Natural killer cell treated with Interleukin-12 subunit alpha and Interleukin-12 subunit beta and Interleukin-15 and Interleukin-18, amount 100 ng/mL, for 72 hours (primary cell): ENCODE measurements at regions not wholly inside any gene's neighbourhood (a gene's known extent, or its start where the extent isn't known, plus 50 kb on each side); places are given as distances from the start of the nearest gene placed in this dataset.

Source experiments
- ATAC-seq, 2 donors: fragments of 150-1000 bp; cut with Tn5 transposase in 1 of 2; sonication (Bioruptor Pico), chemical (Tn5 transposase) in 1 of 2; 2 replicates each; pipeline ENCODE4 v1.10.0; 2021
- DNase-seq: peaks from one replicate; pipeline ENCODE4 v3.0.0; 2022; ENCODE audit warnings: low spot score
- H3K27ac Mint-ChIP-seq, 2 donors: 1 replicate in 1 of 2; 2 replicates in 1 of 2; pipeline ENCODE4 v1.8.0; 2022; ENCODE audit warnings: mixed read lengths in 2 of 2, mild to moderate bottlenecking in 1 of 2, moderate library complexity in 1 of 2
- H3K27me3 Mint-ChIP-seq, 2 donors: 1 replicate in 1 of 2; 2 replicates in 1 of 2; pipeline ENCODE4 v1.8.0; 2022; ENCODE audit warnings: mixed read lengths in 2 of 2
- H3K36me3 Mint-ChIP-seq: one replicate; pipeline ENCODE4 v1.8.0; 2022; ENCODE audit warnings: mixed read lengths
- H3K4me1 Mint-ChIP-seq, 2 donors: 1 replicate in 1 of 2; 2 replicates in 1 of 2; pipeline ENCODE4 v1.8.0; 2022; ENCODE audit warnings: low read depth in 2 of 2, mixed read lengths in 2 of 2, mild to moderate bottlenecking in 1 of 2
- H3K4me3 Mint-ChIP-seq: one replicate; pipeline ENCODE4 v1.8.0; 2022; ENCODE audit warnings: mixed read lengths
- H3K9me3 Mint-ChIP-seq: 2 replicates; pipeline ENCODE4 v1.8.0; 2022; ENCODE audit warnings: mixed read lengths

DNA sequence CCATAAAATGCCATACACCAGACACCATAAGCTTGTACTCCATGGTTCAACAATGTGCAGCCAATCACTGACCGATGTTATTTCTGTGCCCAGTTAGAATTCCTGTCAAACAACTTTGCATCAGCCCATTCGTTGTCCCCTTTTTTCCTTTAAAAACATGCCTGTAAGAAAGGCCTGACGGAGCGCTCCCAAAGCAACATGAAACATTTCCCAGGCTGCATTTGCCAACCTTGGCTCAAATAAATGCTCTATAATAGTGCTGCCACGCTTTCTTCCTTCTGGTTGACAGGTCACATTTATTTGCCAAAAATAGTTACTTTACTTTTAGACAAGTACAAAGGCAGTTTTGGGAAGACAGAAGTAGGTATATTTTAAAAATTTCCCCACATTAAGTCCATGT is 735.6 kb upstream of the PTPRD start:
- H3K9me3 Mint-ChIP-seq, result peaks cover 19% of the 10 kb centered on the region
- no peaks in the 10 kb centered on the region for H3K36me3 Mint-ChIP-seq
- H3K4me1 Mint-ChIP-seq, result no peaks in the 10 kb centered on the region
- no peak overlapping the region for H3K4me3 Mint-ChIP-seq
- DNase-seq, result no peak
- ATAC-seq, result no peak
- H3K27me3 Mint-ChIP-seq, result no peaks in the 10 kb centered on the region
- H3K27ac Mint-ChIP-seq, result no peak overlapping the region

DNA sequence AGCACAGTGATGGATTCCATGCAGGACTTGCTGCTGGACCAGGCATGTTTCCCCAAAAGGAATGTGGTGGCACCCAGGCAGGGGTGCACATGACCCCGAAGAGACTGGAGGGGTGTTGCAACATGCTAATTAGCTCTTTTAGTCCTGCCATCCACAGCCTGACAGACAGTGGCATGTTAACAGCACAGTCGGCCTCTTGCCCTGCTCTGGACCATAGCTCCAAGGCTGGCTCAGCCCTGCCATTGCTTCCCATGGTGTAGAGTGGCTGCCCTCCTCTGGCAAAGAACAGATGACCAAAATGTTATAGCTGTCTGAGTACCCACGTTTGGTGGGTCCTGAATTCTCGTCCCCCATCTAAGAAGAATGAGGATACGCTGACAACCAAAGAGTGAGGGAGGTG is 736.4 kb upstream of the PTPRD start:
- DNase-seq (no peak), ATAC-seq (no peak)
- Mint-ChIP-seq H3K9me3 (peaks cover 19% of the 10 kb centered on the region), H3K27ac (no peak overlapping the region), H3K4me1 (no peaks in the 10 kb centered on the region), H3K27me3 (no peaks in the 10 kb centered on the region), H3K36me3 (no peaks in the 10 kb centered on the region), H3K4me3 (no peak overlapping the region)

DNA sequence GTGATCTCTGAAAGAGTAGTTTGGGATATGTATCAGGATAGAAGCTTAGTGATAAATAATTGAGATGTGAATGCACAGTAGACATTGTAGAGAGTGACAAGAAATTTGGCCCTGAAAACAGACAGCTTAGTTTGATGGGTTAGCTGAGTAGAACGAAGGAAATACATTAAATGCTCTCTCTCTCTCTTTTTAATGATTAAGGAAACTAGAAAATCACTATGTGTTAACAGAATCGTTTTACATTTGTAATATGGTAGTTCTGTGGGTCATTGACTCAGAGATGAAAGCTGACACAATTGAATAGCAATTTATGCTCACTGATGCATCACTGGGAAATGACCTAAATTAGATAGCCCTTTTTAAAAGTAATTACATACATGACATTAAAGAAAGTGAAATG is 739.8 kb upstream of the PTPRD start:
- Mint-ChIP-seq H3K4me3 (no peak overlapping the region), H3K9me3 (peaks cover 16% of the 10 kb centered on the region), H3K27me3 (no peaks in the 10 kb centered on the region), H3K27ac (no peak overlapping the region), H3K4me1 (no peaks in the 10 kb centered on the region), H3K36me3 (no peaks in the 10 kb centered on the region)
- DNase-seq, result no peak
- ATAC-seq, result no peak

DNA sequence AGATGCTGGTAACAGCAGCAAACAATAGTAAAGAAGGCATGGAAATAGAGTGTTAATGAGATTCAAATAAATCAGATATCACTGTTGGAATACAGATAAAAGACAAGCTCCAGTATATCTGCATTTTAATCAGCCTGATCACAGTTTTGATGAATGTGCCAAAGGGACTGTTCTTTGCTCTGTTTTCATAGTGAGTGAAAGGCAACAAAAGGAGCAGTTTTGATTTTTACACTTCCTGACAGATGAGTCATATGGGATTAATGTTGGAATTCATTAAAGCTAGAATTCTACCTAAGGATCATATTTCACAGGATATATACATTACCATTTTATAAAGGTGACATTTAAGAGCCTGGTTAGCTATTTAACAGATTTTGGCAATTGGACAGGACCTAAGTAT is 743.3 kb upstream of the PTPRD start:
- H3K4me1 Mint-ChIP-seq, result no peaks in the 10 kb centered on the region
- ATAC-seq (no peak), DNase-seq (no peak)
- no peak overlapping the region for H3K4me3 Mint-ChIP-seq
- no peaks in the 10 kb centered on the region for H3K27me3 Mint-ChIP-seq
- no peaks in the 10 kb centered on the region for H3K36me3 Mint-ChIP-seq
- H3K9me3 Mint-ChIP-seq, result peaks cover 11% of the 10 kb centered on the region
- no peak overlapping the region for H3K27ac Mint-ChIP-seq

DNA sequence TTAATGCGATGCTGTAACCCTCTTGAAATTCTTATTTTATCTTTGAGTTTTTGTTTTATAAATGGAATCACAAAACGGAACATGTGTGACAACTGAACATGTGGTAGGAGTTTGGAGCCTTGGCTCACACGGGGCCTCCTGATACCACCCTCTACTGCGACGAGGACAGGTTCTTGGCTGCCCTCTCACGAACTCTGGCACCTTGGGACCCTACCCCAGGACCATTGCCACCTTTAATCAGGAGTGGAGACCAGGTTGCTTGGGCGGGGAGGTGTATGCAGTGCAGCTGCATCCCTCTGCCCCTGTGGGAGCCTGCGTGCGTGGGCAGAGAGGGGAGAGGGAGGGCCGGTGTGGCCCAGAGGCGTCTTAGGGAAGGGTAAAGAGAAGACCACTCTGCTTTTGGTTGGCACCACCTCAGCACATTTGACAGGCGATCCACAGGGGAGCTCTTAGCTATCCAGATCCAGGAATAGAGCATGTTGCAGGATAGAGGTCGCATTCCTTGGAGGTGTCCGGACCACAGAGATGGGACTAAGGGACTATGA is 753.9 kb upstream of the PTPRD start:
- Mint-ChIP-seq H3K36me3 (no peaks in the 10 kb centered on the region), H3K4me1 (no peaks in the 10 kb centered on the region), H3K9me3 (peaks cover 5% of the 10 kb centered on the region), H3K4me3 (no peak overlapping the region), H3K27ac (no peak overlapping the region), H3K27me3 (no peaks in the 10 kb centered on the region)
- DNase-seq (no peak), ATAC-seq (no peak)

DNA sequence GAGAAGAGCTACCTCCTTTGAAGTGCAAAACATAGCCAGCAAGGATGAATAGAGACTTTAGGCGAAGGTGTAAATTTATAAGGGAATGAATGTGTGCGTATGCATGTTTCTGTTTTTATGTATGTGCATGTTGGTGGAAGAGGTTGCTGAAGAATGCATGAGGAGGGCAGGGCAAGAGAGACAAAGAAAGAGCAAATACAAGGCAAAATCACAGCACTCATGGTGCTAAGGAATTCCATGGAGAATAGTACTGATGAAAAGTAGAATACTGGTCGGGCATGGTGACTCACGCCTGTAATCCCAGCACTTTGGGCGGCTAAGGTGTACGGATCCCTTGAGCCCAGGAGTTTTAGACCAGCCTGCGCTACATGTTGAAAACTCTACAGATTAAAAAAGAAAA is 762.1 kb upstream of the PTPRD start:
- no peak overlapping the region for H3K4me3 Mint-ChIP-seq
- peaks cover 6% of the 10 kb centered on the region for H3K36me3 Mint-ChIP-seq
- H3K27ac Mint-ChIP-seq, result no peak overlapping the region
- ATAC-seq (no peak), DNase-seq (no peak)
- H3K9me3 Mint-ChIP-seq, result peaks cover 5% of the 10 kb centered on the region
- H3K4me1 Mint-ChIP-seq, result no peaks in the 10 kb centered on the region
- no peaks in the 10 kb centered on the region for H3K27me3 Mint-ChIP-seq

DNA sequence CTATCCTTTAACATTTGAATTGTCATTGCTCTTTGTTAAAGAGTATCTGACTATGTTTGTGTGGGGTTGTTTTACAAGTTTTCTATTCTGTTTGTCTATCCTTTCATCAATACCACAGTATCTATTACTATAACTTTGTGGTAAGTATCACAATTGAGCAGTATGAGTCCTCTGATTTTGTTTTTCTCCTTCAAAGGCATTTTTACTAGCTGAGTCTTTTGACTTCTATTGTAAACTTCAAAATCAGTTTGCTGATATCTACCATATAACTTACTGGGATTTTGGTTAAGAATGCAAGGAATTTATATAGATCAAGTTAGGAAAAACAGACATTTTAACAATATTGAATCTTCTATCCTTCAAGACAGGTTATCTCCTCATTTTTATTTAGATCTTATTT is 789.8 kb upstream of the PTPRD start:
- DNase-seq (no peak), ATAC-seq (no peak)
- no peaks in the 10 kb centered on the region for H3K27me3 Mint-ChIP-seq
- no peak overlapping the region for H3K27ac Mint-ChIP-seq
- no peak overlapping the region for H3K4me3 Mint-ChIP-seq
- H3K4me1 Mint-ChIP-seq, result no peaks in the 10 kb centered on the region
- H3K9me3 Mint-ChIP-seq, result peaks cover 11% of the 10 kb centered on the region
- peaks cover 10% of the 10 kb centered on the region for H3K36me3 Mint-ChIP-seq

DNA sequence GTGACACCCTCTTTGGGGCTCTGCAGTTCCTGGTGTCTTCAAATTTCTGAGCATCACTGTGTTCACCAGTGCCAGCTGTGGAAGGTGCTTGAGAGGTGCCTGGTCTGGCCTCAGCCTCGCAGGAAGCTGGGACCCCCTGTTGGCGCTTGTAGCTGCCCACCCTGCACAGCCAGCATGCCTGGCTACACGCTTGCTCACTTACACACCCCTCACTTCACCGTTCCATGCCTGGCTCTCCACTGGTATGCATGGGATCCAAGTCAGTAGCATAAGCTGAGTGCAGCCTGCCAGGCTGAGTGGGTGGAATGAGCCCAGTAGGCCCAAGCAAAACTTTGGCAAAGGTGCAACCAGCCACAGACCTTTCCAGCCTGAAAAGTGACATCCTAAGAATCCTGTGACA is 801.4 kb upstream of the PTPRD start:
- ATAC-seq (no peak), DNase-seq (no peak)
- H3K4me3 Mint-ChIP-seq, result no peak overlapping the region
- H3K9me3 Mint-ChIP-seq, result peaks cover 4% of the 10 kb centered on the region
- H3K27me3 Mint-ChIP-seq, result no peaks in the 10 kb centered on the region
- no peaks in the 10 kb centered on the region for H3K4me1 Mint-ChIP-seq
- H3K27ac Mint-ChIP-seq, result no peak overlapping the region
- H3K36me3 Mint-ChIP-seq, result no peaks in the 10 kb centered on the region

DNA sequence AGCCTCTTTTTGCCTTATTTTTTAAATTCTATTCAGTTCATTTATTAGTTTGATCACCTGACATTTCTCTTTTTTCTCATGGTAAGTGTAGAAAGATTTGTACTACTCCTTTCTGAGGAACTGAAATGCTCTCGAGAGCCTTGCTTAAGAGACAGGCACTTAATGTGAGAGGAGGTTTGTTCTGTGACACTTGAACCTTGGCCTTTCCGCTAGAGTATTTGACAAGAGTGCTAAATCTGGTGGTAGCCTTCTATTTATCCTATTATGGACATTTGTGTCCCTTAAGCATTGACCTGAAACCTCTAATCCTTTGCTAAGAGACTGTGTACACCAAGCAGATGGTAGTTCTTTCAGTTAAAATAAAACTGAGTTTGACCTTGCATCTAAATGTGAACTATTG is 805.0 kb upstream of the PTPRD start:
- H3K27me3 Mint-ChIP-seq, result no peaks in the 10 kb centered on the region
- H3K4me3 Mint-ChIP-seq, result no peak overlapping the region
- peaks cover 11% of the 10 kb centered on the region for H3K9me3 Mint-ChIP-seq
- ATAC-seq (no peak), DNase-seq (no peak)
- no peaks in the 10 kb centered on the region for H3K36me3 Mint-ChIP-seq
- no peaks in the 10 kb centered on the region for H3K4me1 Mint-ChIP-seq
- no peak overlapping the region for H3K27ac Mint-ChIP-seq

DNA sequence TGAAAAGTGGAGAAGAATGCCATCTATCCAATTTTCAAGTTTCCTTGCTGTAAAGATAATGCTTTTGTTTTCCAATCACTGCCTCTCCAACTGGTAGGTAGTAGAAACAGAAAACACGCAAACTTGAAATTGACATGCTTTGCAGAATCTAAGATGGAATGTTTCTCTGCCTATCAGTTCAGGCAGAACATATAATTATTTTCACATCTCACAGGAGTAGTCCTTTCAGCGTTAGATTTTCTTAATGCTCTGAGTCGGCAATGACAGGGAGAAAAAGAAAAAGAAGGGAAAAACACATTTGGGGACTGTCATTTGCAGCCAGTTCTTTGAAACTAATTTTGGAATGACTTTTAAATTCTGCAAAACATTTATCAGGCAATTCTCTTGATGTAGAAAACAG is 818.7 kb upstream of the PTPRD start:
- Mint-ChIP-seq H3K4me3 (no peak overlapping the region), H3K36me3 (no peaks in the 10 kb centered on the region), H3K4me1 (no peaks in the 10 kb centered on the region), H3K9me3 (peaks cover 21% of the 10 kb centered on the region), H3K27ac (no peak overlapping the region), H3K27me3 (no peaks in the 10 kb centered on the region)
- DNase-seq (no peak), ATAC-seq (no peak)

DNA sequence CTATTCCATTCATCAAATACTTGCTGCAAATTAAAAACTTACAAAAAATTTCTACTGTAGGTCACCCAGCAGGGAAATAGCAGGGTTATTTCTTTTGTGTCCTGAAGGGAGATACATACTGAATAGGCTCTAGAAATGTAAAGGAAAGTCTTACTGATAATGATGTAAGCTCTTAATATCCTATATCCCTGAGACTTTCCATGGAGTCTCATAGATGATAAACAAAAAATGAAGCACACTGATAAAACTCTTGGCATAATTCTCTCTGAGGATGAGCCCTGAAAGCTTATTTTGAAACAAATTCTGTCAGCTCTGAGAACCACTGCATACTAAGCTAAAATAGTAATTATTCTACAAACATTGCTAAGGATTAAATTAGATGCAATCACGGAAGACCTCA is 819.6 kb upstream of the PTPRD start:
- ATAC-seq (no peak), DNase-seq (no peak)
- peaks cover 19% of the 10 kb centered on the region for H3K9me3 Mint-ChIP-seq
- H3K27ac Mint-ChIP-seq, result no peak overlapping the region
- H3K4me3 Mint-ChIP-seq, result no peak overlapping the region
- no peaks in the 10 kb centered on the region for H3K27me3 Mint-ChIP-seq
- H3K36me3 Mint-ChIP-seq, result no peaks in the 10 kb centered on the region
- H3K4me1 Mint-ChIP-seq, result no peaks in the 10 kb centered on the region

DNA sequence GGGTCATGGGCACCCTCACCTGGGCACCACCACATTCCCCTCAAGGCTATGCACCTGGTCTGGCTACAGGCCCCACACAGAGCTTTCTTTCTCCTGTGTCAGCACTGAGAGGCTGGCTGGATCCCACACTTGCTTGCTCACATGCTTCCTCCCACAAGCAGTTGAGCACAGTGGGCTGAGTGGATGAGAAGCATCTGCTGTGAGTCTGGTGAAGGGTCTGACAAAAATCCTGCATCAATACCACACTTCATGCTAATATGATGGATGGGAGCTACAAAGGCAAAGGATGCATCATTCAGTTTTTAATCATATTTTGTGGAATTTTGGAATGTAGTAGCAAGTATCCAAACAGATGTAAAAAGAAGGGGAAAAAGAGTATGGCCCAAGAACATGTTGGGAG is 830.8 kb upstream of the PTPRD start:
- H3K27ac Mint-ChIP-seq, result no peak overlapping the region
- H3K27me3 Mint-ChIP-seq, result no peaks in the 10 kb centered on the region
- no peak overlapping the region for H3K4me3 Mint-ChIP-seq
- ATAC-seq, result no peak
- H3K4me1 Mint-ChIP-seq, result no peaks in the 10 kb centered on the region
- peaks cover 24% of the 10 kb centered on the region for H3K9me3 Mint-ChIP-seq
- no peak for DNase-seq
- peaks cover 20% of the 10 kb centered on the region for H3K36me3 Mint-ChIP-seq

DNA sequence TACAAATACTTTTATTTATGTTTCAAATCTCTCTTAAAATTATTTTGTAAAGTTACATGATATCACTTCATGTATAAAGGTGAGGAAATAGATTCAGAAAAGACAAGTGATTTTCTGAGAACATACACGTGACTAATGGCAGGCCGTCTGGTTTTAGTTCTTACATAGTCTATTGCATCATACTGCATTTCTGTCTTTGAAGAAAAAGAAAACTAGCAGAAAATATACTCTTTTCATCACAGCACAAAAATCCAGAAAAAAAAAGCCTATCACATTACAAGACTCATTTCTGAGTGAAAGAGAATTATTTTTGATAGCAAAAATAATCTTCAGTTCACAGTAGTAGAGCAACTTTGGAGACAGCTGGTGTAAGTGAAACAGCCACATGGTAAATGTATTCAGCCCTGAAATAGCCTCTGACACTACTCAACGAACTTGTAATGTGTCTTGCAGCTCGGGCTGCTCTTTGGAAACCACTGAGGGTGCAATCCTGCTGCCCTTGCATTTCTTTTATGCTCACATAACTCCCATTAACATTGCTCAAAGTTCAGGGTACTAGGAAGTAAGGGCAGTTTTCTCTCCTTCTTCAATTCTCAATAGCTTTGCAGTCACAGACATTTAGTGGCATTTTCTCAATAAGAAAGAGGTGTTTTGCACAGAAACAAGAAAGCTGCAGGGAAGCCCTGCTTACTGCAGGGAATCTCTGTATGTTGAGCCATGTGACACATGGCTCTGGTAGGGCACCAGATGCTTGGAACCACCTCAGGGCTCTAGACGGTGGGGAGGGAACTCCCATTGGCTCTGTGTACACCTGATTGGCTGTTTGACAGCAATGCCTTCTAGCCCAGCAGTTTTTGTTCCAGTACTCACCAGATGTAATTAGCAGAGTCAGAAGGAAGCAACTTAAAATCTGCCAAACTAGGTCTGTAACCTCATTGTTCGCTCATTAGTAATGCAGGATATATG is 845.3 kb upstream of the PTPRD start:
- ATAC-seq (no peak), DNase-seq (no peak)
- Mint-ChIP-seq H3K27me3 (no peaks in the 10 kb centered on the region), H3K9me3 (peaks cover 10% of the 10 kb centered on the region), H3K4me3 (no peak overlapping the region), H3K4me1 (no peaks in the 10 kb centered on the region), H3K36me3 (no peaks in the 10 kb centered on the region), H3K27ac (no peak overlapping the region)

DNA sequence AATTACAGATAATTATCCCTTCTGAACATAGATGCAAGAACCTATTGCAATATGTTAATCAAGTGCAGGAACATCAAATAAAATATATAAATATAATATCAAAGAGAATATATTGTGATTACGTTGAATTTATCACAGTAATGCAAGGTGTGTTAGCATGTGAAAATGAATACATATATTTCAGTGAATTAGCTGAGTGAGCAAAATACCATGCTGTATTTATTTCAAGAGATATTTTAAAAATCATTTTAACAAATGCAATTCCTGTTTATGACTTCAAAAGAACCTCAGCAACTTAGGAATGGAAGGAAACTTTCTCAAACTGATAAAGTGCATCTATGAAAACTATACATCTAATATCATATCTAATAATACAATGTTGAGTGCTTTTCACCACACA is 856.9 kb upstream of the PTPRD start:
- no peaks in the 10 kb centered on the region for H3K4me1 Mint-ChIP-seq
- no peaks in the 10 kb centered on the region for H3K36me3 Mint-ChIP-seq
- H3K4me3 Mint-ChIP-seq, result no peak overlapping the region
- no peaks in the 10 kb centered on the region for H3K27me3 Mint-ChIP-seq
- DNase-seq (no peak), ATAC-seq (no peak)
- peaks cover 4% of the 10 kb centered on the region for H3K9me3 Mint-ChIP-seq
- no peak overlapping the region for H3K27ac Mint-ChIP-seq

DNA sequence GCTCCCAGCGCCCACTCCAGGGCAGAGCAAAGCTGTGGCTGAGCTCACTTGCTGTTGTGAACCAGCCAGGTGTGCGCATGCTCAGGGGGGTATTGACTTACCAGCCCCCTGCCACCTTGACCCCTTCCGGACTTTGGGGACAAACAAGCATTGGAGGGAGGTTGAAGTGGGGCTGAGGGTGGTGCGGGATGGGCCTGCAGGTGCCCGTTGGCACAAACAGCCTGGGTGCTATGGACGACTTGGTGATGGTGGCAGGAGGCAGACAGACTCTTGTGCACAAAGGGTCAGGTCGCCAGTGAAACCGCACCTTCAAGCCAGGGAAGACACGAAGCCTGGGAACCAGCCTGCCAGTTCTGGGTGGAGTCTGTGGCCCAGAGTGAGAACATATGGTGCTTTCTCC is 858.5 kb upstream of the PTPRD start:
- no peak overlapping the region for H3K4me3 Mint-ChIP-seq
- H3K27me3 Mint-ChIP-seq, result no peaks in the 10 kb centered on the region
- H3K36me3 Mint-ChIP-seq, result no peaks in the 10 kb centered on the region
- ATAC-seq (no peak), DNase-seq (no peak)
- peaks cover 10% of the 10 kb centered on the region for H3K9me3 Mint-ChIP-seq
- H3K27ac Mint-ChIP-seq, result no peak overlapping the region
- no peaks in the 10 kb centered on the region for H3K4me1 Mint-ChIP-seq
